Liver (tissue), 3 donors: ENCODE measurements at regions not wholly inside any gene's neighbourhood (a gene's known extent, or its start where the extent isn't known, plus 50 kb on each side); places are given as distances from the start of the nearest gene placed in this dataset.

Experiments used
- ATF3 ChIP-seq: IDR thresholded peaks from 2 replicates; pipeline ENCODE4 v1.6.1; 2016; ENCODE audit warnings: antibody characterized with exemption
- CTCF ChIP-seq: fragments of 150-350 bp; IDR thresholded peaks from 2 replicates; pipeline ENCODE4 v1.5.1; 2017; ENCODE audit warnings: improper control_type of control experiment, low read depth, low read length; ENCODE audit not compliant: missing input control
- EGR1 ChIP-seq, 2 donors: IDR thresholded peaks; 2 replicates each; pipeline ENCODE4 v1.6.1; 2016 to 2018; ENCODE audit warnings: antibody characterized with exemption in 2 of 2, low read depth in 2 of 2
- GABPA ChIP-seq, 2 donors: IDR thresholded peaks in 1 of 2; conservative IDR thresholded peaks in 1 of 2; 2 replicates each; pipeline ENCODE4 v1.6.1; 2016; ENCODE audit warnings: antibody characterized with exemption in 2 of 2, mild to moderate bottlenecking in 1 of 2, moderate library complexity in 1 of 2
- HNF4A ChIP-seq, 2 donors: conservative IDR thresholded peaks; 2 replicates each; pipeline ENCODE4 v1.6.1; 2016; ENCODE audit warnings: antibody characterized with exemption in 2 of 2, mild to moderate bottlenecking in 2 of 2
- RAD21 ChIP-seq, 2 donors: IDR thresholded peaks; 2 replicates each; pipeline ENCODE4 v1.6.1; 2016; ENCODE audit warnings: antibody characterized with exemption in 2 of 2, mild to moderate bottlenecking in 2 of 2
- TAF1 ChIP-seq: conservative IDR thresholded peaks from 2 replicates; pipeline ENCODE4 v1.6.1; 2016; ENCODE audit warnings: antibody characterized with exemption, mild to moderate bottlenecking
- donor health status: healthy.
- donor health status: healthy.

- no peak for TF ChIP-seq CTCF
- no peak for TF ChIP-seq EGR1 (IDR thresholded peaks at IDR 0.05; ENCODE audit: low read depth in 2 of 2)
- TF ChIP-seq HNF4A (conservative IDR thresholded peaks at IDR 0.05) = no peak
- no peak for TF ChIP-seq GABPA (IDR thresholded peaks at IDR 0.05 in 1 of 2, conservative IDR thresholded peaks at IDR 0.05 in 1 of 2)
- TF ChIP-seq ATF3 = no peak
- TF ChIP-seq RAD21 (IDR thresholded peaks at IDR 0.05) = no peak
- TF ChIP-seq TAF1 = no peak
These were observed 188.4 kb upstream of the VEGFC start for GRCh38 chr4:176981074-176981473.
